Sigmoid colon (tissue), 4 donors: ENCODE measurements at regions not wholly inside any gene's neighbourhood (a gene's known extent, or its start where the extent isn't known, plus 50 kb on each side); places are given as distances from the start of the nearest gene placed in this dataset.

Experiments used
- CTCF ChIP-seq, 4 experiments: fragments of 450-650 bp in 3 of 4; fragments of 200-600 bp in 1 of 4; IDR thresholded peaks; one replicate each; pipeline ENCODE4 v1.5.1; 2016 to 2019; ENCODE audit warnings: antibody characterized with exemption in 4 of 4, mild to moderate bottlenecking in 3 of 4, moderate library complexity in 2 of 4
- EP300 ChIP-seq, 4 donors: sonication (generic); formaldehyde crosslinking; IDR thresholded peaks; one replicate each; pipeline ENCODE4 v1.6.1; 2017; ENCODE audit warnings: antibody characterized with exemption in 4 of 4
- POLR2A ChIP-seq, 2 donors: fragments of 450-650 bp; IDR thresholded peaks; one replicate each; pipeline ENCODE4 v1.6.1; 2016; ENCODE audit warnings: antibody characterized with exemption in 2 of 2, mild to moderate bottlenecking in 2 of 2, moderate library complexity in 2 of 2
- POLR2AphosphoS5 ChIP-seq, 4 donors: sonication (generic); formaldehyde crosslinking; IDR thresholded peaks; one replicate each; pipeline ENCODE4 v1.6.1; 2017; ENCODE audit warnings: antibody characterized with exemption in 4 of 4

GRCh38 chr10:62456611-62457101 lies 82.5 kb downstream of the ZNF365 start:
- no peak for TF ChIP-seq CTCF (IDR thresholded peaks at IDR 0.05)
- no peak for TF ChIP-seq POLR2AphosphoS5 (IDR thresholded peaks at IDR 0.05)
- no peak for TF ChIP-seq POLR2A (IDR thresholded peaks at IDR 0.05)
- no peak for TF ChIP-seq EP300 (IDR thresholded peaks at IDR 0.05)
